Stimulated activated CD8-positive, alpha-beta memory T cell treated with anti-CD3 and anti-CD28 coated beads, Interleukin-2, amount 100 ng/mL, for 1 hour (primary cell): ENCODE measurements at regions not wholly inside any gene's neighbourhood (a gene's known extent, or its start where the extent isn't known, plus 50 kb on each side); places are given as distances from the start of the nearest gene placed in this dataset.

Experiments used
- DNase-seq, 2 donors: peaks; one replicate each; pipeline ENCODE4 v3.0.0-alpha.2; 2020; ENCODE audit warnings: low read depth in 2 of 2

DNA sequence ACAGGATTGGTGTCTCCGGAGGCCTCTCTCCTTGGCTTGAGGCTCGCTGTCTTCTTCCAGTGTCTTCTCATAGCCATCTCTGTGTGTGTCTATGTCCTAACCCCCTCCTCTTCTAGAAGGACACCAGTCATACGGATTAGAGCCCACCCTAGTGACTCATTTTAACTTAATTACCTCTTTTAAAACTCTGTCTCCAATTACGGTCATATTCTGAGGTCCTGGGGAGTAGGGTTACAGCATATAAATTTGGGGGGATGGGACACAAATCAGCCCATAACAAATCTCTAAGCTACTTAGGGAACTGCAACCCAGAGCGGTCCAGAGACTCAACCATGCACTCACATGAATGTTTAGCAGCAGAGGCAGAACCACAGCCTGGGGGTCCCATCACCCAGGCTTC lies 56.1 kb upstream of the SASH1 start:
- no peak for DNase-seq

DNA sequence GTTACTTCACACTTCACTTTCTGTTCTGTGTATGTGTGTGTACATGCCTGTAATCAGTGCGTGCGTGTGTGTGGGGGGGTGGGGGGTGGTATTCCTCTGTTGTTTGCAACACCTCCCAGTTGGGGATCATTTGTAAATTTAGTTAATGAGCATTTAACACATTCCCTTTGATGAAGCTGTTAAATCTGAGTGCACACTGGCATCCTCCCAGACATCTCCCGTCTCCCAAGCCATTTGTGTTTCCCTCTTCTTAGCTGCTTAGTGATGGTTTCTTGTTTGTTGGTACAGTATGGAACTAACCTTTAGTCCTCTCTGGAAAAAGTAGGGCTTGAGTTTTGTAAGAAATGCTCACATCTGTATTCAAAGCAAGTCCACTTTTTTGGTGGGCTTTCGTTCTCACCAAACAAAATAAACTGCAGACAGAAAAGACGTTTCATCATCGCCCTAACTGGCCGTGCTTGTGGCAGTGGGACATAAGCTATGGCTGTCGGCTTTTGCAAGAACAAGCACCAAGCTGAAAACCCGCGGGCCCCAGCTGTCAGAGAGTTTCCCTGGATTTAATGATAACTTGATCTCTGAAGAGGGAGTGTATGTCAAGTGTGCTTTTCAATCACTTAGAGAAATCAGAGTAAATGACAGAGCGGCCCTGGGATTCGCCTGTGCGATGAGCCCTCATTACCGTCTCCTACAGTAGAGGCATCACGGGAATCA lies 54.9 kb upstream of the SASH1 start:
- no peak for DNase-seq

DNA sequence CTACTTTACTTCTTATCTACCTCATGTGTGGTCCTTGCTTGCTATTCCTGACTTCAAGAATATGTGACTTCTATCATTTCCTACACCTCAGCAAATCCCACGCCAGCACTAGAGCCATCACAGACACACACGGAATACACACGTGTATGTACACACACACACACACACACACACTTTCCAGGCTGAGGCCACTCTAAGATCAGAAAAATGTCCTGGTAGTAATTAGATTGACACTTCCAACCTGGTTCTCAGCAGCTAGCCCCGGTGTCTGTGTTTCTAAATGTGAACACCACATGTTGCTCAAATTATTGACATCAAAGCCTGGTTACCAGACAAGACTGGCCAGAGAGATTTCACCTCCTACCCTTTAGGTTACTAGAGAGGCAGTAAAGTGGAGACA lies 54.1 kb upstream of the SASH1 start:
- DNase-seq = no peak

DNA sequence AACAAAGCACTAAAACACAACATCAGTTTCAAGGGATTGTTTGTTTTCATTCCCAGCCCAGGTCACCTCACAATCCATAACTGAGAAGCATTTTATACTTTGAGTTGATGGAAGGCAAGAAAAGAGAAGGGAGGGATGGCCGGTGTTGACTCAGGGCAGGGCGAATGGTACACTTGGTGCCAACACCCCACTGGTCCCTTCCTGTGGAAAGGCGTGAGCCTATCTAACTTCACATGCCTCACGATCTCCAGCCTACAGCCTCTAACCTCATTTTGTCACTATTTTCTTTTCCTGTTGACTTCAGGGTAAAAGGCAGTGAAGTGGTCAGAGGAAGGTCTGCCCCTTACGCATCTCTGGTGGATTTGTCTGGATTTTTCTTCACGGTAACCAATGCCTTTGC lies 53.5 kb upstream of the SASH1 start:
- no peak for DNase-seq

DNA sequence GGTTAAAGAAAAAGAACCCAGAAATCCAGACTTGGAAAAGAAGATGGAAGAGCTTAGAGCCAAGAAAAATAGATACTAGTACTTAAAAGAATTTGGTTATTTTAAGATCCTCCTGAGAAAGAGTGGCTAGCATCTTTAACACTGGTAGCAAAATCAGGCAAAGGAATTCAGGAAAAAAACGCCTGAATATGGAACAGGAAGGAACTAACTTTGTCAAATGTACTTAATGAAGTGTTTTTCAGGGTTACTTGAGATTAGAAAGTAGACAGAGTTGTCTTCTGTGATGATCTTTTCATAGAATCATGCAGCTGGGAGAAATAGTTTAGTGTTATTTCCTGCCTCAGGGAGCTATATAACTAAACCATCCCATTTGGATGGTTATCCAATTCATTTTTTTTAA lies 50.8 kb upstream of the SASH1 start:
- DNase-seq = no peak
